IPS-NIHi11 (cell line): ENCODE measurements at regions not wholly inside any gene's neighbourhood (a gene's known extent, or its start where the extent isn't known, plus 50 kb on each side); places are given as distances from the start of the nearest gene placed in this dataset.
"Not testable (repeated sequence)": the region's sequence is repeated elsewhere in the genome, so short reads cannot be mapped to it uniquely, and the experiment has no call there.

Source experiments
- DNase-seq: peaks from one replicate; pipeline ENCODE4 v3.0.0; 2012; ENCODE audit warnings: mixed read lengths, low spot score

GRCh38 chr1:214715126-214715525, 112.1 kb downstream of the CENPF start:
- DNase-seq = no peak

GRCh38 chr1:214717351-214717750, 114.4 kb downstream of the CENPF start:
- no peak for DNase-seq

DNA sequence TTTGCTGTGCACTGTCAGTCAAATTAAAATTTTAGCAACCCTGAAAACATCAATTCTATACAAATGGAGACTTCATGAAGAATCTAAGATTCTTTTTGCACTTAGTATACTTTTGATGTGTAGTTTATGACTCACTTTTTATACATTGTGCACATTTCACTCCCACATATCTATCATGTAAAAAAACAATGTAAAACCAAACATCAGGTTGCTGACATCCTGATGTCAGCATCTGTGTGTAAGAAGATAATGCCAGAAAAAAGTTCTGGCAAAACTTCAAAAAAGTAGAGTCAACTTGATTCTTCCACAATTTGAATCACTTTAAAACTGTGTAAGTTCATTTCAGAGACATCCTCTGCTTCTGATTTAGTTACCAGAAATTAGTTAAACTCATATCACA, 115.7 kb downstream of the CENPF start:
- DNase-seq = no peak

- DNase-seq = peak; percentile 29
Measured at GRCh38 chr1:214719207-214719606, 116.2 kb downstream of the CENPF start.

GRCh38 chr1:214720561-214720960, 117.6 kb downstream of the CENPF start:
- no peak for DNase-seq

GRCh38 chr1:214727274-214727673, 124.3 kb downstream of the CENPF start:
- DNase-seq = peak; percentile 26

DNA sequence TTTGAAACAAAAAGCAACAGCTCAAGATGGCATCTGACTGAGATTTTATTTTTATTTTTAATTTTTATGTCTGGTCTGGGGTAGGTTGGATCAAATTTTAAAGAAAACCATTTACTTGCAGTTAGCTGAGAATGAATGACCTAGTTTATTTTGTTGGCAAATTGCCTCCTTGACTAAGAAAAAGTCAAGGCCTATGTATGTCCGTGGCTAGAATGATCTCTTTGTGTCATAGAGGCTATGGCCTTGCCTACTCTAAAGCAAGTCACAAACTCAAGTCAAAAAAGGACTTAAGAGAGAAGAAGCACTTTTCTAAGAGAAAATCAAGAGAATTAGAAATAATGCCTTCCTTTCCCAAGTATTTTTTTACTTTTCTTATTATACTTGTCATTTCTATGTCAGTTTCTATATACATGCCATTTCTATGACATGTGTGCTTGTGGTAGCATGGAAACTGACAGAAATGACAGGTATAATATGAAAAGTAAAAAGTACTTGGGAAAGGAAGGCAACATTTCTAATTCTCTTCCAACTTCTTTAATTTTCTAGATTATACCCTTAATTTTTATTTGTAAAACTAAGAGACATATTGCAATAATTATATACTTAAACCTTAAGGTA, 136.7 kb downstream of the CENPF start:
- no peak for DNase-seq

GRCh38 chr1:214740471-214740870, 137.5 kb downstream of the CENPF start:
- no peak for DNase-seq

DNA sequence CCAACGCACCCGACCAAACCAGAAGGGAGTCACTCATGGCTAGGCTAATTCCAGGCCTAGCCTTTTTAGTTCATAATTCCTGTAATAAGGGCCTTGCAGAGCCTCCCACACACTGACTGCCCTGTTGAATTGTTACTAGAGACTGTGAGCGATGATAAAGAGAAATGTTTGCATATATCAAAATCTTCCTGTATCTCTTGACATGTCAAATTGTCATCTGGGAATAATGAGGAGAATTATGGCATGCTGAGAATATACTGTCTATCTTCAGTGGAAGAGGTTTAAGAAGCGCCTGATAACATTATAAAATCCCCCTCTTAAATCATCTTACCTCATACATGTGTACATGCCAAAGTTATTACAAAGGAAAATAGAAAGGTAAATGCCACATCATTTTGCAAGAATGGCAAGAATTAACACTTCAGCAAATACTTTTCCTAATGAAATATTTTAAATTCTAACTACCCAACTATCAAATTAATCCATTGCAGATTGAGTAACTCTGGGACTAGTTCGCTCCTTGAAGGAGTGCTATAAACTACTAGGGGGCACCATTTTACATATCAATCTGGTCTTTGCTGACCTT, 144.1 kb downstream of the CENPF start:
- no peak for DNase-seq

DNA sequence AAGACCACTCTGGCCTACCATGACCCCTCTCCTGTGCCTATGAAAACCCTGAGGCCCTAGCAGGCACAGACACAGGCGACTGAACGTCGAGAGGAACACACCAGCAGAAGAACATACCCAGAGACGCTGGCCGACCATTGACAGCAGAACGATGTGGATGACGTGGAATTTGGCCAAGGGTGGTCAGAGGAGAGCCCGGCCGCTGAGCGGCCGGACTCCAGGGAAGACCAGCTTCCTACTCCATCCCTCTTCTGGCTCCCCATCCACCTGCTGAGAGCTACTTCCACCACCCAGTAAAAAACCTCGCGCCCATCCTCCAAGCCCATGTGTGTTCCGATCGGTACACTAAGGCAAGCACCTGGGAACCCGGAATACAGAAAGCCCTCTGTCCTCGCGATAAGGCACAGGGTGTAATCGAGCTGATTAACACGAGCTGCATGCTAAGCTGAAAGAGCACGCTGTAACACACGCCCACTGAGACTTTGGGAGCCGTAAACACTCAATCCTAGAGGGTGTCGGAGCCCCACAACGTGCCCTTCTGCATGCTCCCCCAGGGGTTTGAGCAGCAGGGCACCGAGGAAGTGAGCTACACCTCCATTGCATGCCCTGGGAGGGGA, 150.3 kb downstream of the CENPF start:
- no peak for DNase-seq

DNA sequence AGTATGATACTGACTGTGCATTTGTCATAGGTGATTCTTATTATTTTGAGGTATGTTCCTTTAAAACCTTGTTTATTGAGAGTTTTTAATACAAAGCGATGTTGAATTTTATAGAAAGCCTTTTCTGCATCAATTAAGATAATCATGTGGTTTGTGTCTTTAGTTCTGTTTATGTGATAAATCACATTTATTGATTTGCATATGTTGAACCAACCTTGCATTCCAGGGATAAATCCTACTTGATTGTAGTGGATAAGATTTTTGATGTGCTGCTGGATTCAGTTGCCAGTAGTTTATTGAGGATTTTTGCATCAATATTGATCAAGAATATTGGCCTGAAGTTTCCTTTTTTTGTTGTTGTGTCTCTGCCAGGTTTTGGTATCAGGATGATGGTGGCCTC, 158.0 kb downstream of the CENPF start:
- no peak for DNase-seq

- no peak for DNase-seq
Measured at GRCh38 chr1:214762902-214763301, 159.9 kb downstream of the CENPF start.

GRCh38 chr1:214764502-214764901, 161.5 kb downstream of the CENPF start:
- no peak for DNase-seq

DNA sequence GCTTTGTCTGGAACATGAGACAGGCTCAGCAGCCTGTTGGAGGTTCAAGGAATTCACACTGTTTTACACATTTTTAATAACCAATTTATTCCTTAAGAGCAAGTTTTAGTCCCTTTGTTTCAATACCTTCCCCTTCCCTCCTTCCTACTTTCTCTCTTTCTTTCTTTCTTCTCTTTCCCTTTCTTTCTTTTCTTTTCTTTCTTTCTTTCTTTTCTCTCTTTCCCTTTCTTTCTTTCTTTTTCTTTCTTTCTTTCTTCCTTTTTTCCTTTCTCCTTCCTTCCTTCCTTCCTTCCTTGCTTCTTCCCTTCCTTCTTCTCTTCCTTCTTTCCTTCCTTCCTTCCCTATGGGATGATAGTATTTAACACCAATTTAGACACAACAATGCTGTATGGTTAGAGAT, 164.2 kb downstream of the CENPF start:
- DNase-seq = no peak

- DNase-seq = not testable (repeated sequence)
Measured at GRCh38 chr1:214769666-214770065, 166.7 kb downstream of the CENPF start.

DNA sequence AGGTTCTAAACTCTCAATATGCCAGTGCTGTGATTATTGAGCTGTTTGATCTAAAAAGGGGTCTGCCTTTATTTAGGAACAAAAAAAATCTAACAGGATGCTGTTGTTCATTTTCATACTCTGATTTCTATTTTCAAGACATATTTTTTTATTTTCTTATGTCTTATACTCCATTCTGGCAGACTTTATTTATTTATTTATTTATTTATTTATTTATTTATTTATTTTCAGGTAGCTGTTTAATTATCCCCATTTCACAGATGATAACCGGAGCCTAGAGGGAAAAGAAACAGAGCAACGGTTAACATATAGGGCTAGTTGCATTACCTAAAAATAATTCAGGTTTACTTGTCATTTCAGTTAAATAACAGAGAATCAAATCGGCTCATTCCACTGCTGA, 174.4 kb downstream of the CENPF start:
- no peak for DNase-seq

- no peak for DNase-seq
Measured at GRCh38 chr1:214791961-214792360, 189.0 kb downstream of the CENPF start.

GRCh38 chr1:214792527-214793186, 189.7 kb downstream of the CENPF start:
- DNase-seq = no peak

GRCh38 chr1:214793708-214794107, 190.7 kb downstream of the CENPF start:
- no peak for DNase-seq

GRCh38 chr1:214801191-214801590, 198.2 kb downstream of the CENPF start:
- DNase-seq = no peak

DNA sequence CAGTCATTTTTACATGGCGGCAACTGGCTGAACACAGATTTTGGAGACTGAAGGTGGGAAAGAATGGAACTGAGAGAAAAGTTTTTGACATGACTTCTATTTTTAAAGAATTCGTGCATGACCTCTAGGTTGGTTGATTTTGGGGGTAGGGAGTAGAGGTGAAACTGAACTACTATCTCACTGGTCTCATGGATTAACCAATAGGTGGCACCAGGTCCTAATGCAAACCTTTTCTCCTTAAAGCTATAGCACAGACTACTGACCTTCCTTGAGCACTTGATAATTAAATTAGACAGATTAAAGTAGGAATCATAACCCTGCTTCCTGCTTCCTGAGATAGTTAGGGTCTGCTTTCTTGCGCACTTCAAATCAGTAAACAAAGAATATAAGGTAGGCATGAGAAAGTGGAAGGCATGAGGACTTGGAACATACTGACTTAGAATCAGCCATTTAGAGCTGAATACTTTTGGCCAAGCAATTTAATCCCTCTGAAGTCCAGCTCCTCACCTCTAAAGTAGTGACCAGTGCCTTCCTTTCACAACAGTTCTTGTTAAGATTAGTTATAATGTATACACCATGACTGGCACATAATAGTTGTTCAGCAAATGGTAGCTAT, 206.0 kb downstream of the CENPF start:
- peak; percentile 34 for DNase-seq

- DNase-seq = no peak
Measured at GRCh38 chr1:214816603-214817002, 213.6 kb downstream of the CENPF start.
